NB4 (cell line): ENCODE measurements at regions not wholly inside any gene's neighbourhood (a gene's known extent, or its start where the extent isn't known, plus 50 kb on each side); places are given as distances from the start of the nearest gene placed in this dataset.

ENCODE experiments used
- CTCF ChIP-seq: IDR thresholded peaks from one replicate; pipeline ENCODE4 v1.5.1; 2012; ENCODE audit warnings: low read depth, low read length
- MAX ChIP-seq: IDR thresholded peaks from 2 replicates; pipeline ENCODE4 v1.6.1; 2011; ENCODE audit warnings: low read depth, low read length
- MYC ChIP-seq: IDR thresholded peaks from 2 replicates; pipeline ENCODE4 v1.6.1; 2011; ENCODE audit warnings: low read depth, low read length
- POLR2A ChIP-seq: IDR thresholded peaks from 2 replicates; pipeline ENCODE4 v1.6.1; 2011; ENCODE audit warnings: mild to moderate bottlenecking; ENCODE audit not compliant: insufficient read length; ENCODE audit errors: extremely low read depth

GRCh38 chr5:87132696-87133095, 135.0 kb upstream of the RASA1 start:
- TF ChIP-seq CTCF (no peak), MYC (no peak), POLR2A (no peak), MAX (no peak)
